NCI-H2227 treated with DMSO at 0.1 percent for 48 hours (cell line): ENCODE measurements at regions not wholly inside any gene's neighbourhood (a gene's known extent, or its start where the extent isn't known, plus 50 kb on each side); places are given as distances from the start of the nearest gene placed in this dataset.

Source experiments
- DNase-seq: peaks from one replicate; lab custom pipeline; 2025; lab: John Stamatoyannopoulos, UW

- DNase-seq: no peak
Observed at GRCh38 chr2:223389624-223390023, 212.5 kb downstream of the SCG2 start.

- DNase-seq: no peak
Observed at GRCh38 chr2:223396993-223397392, 205.2 kb downstream of the SCG2 start.

- no peak for DNase-seq
Observed at GRCh38 chr2:223399357-223399957, 202.7 kb downstream of the SCG2 start.

DNA sequence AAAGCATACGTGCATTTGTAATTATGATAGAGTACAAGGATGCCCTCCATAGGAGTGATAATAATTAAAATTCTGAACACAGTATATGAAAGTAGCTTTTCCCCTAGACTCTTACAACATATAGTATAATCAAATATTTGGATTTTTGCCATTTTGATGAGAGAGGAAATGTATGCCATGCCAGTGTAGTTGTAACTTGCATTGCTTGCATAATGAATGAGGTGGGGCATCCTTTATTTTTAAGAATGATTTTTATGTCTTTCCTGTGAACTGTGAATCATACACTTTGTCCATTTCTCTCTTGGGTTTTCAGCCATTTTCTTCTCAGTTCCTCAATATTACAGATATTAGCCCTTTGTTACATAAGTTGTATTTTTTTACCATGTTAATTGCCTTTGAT lies 197.5 kb downstream of the SCG2 start:
- DNase-seq: no peak

- no peak for DNase-seq
Observed at GRCh38 chr2:223414646-223415045, 187.5 kb downstream of the SCG2 start.

DNA sequence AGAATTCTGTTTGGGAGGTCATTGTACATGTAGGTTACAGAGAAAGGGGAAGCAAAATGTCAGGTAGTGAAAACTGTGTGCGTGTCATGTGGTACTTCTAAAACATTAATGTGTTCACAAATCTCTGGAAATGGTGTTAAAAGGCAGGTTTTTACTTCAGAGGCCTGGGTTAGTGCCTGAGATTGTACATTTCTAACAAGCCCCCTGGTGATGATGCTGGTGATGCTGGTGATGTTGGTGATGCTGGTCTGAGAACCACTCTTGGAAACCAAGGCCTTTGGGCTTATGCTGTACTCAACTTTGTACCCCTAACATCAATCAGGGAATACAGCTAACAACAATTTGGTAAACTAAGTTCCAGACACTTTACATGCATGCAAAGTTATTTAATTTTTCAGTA lies 187.1 kb downstream of the SCG2 start:
- no peak for DNase-seq

- DNase-seq: no peak
Observed at GRCh38 chr2:223416815-223417610, 185.1 kb downstream of the SCG2 start.

GRCh38 chr2:223418131-223418530 lies 184.0 kb downstream of the SCG2 start:
- DNase-seq: no peak

DNA sequence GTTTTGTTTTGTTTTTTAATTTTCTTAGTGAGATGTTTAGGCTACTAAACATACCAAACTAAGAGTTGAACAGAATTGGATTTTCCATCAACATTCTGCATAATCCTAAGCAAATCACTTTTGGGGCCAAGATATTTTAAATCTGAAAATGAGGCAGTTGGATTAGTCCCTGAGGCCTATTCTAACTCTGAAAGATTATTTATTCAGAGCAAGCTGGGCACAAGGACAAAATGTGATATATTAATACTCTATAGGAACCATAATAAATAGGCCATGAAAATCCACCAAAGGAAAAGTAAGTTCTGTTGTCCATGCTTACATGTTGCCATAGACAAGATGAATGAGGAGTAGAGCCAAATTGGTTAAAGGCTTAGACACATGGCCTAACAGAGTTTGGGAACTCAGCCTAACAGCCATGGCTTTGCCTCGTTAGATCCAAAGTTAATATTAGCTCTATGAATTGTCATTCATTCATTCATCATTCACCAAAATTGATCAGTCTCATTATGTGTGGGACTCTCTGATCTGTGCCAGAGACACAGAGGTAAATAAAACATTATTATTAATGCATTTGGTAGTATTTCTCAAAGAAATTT lies 183.5 kb downstream of the SCG2 start:
- DNase-seq: no peak

DNA sequence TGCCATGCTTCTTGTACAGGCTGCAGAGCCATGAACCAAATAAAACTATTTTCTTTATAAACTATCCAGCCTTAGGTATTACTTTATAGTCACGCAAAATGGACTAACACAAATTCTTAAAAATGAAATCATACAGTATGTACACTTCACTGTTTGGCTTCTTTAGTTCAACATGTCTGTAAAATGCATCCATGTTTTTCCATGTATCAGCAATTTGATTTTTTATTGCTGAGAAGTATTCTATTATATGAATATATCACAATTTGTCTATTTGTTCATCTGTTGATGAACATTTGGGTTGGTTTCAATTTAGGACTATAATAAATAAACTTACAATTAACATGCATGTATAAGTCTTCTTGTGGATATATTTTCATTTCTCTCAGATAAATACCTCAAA lies 182.1 kb downstream of the SCG2 start:
- no peak for DNase-seq

- DNase-seq: no peak
Observed at GRCh38 chr2:223431479-223431878, 170.7 kb downstream of the SCG2 start.

DNA sequence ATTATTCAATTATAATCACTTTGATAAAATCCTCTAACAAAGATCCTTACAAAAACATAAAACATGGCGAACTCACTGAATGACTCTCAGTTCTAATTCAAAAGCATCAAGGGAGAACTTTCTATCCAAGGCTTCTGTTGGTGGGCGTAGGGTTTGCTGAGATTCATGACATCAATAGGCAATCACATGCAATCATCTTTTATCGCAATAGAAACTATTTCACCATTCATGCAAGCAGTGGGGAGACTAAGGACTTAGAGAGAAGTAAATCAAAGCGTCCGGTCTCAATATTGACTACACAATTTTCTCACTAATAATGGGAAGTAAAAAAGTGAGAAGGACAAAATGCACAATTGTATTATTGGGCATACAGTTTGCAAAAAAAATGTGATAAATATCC lies 168.7 kb downstream of the SCG2 start:
- no peak for DNase-seq

- DNase-seq: no peak
Observed at GRCh38 chr2:223437788-223438187, 164.4 kb downstream of the SCG2 start.

GRCh38 chr2:223439184-223439583 lies 163.0 kb downstream of the SCG2 start:
- DNase-seq: no peak

DNA sequence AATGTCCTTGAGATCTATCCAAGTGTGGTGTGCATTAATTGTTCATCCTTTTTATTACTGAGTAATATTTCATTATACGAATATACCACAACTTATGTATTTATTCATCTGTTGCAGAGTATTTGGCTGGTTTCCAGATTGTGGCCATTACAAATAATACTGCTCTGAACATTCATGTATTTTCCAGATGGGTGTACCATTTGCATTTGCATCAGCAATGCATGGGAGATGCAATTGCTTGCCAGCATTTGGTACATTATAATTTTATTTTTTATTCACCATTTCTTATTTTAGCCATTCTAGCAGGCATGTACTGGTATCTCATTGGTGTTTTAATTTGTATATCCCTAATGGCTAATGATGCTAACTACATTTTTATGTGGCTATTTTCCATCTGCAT lies 162.4 kb downstream of the SCG2 start:
- no peak for DNase-seq

GRCh38 chr2:223442847-223443246 lies 159.3 kb downstream of the SCG2 start:
- no peak for DNase-seq

DNA sequence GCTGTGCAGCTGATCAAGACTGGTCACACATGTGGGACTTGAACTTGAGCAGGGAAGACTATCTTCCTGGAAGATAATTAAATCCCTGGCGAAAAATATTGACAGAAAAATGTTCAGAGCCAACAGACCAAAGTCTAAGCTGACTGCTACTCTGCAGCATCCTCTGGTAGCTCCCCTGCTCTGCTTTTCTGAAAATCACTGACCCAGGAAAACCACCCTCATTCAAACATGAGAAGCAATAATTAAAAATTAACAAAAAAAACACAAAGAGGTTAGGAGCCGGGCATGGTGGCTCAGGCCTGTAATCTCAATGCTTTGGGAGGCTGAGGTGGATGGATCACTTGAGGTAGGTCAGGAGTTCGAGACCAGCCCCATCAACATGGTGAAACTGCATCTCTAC lies 151.9 kb downstream of the SCG2 start:
- DNase-seq: no peak

GRCh38 chr2:223457301-223457700 lies 144.9 kb downstream of the SCG2 start:
- no peak for DNase-seq

DNA sequence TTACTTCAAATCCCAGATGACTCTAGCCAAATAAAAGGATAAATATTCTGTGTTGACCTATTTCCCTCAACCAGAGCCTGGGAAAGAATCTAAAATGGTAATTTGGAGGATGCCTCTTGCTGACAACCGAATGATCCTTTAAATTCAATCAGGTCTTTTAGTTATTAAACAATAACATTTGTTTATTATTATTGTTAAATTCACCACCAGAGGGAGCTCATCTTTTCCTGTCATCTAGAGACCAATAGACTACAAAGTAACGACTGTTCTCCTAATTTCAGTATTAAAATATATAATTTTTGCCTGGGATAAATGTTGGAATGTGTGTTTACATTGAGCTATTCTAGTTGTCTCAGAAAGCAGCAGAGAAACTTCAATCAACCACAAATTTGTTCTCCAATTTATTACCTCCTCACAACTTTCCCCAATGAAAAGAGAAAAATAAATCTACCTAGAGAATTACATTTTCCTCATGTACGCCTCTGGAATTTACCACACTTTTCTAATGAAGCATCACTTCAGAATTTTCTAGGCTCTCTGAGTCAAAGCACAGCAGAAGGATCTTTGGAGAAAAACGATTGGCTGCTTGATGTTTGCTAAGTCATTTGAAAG lies 142.7 kb downstream of the SCG2 start:
- DNase-seq: peak; percentile 42

GRCh38 chr2:223460209-223460608 lies 142.0 kb downstream of the SCG2 start:
- peak; percentile 31 for DNase-seq

DNA sequence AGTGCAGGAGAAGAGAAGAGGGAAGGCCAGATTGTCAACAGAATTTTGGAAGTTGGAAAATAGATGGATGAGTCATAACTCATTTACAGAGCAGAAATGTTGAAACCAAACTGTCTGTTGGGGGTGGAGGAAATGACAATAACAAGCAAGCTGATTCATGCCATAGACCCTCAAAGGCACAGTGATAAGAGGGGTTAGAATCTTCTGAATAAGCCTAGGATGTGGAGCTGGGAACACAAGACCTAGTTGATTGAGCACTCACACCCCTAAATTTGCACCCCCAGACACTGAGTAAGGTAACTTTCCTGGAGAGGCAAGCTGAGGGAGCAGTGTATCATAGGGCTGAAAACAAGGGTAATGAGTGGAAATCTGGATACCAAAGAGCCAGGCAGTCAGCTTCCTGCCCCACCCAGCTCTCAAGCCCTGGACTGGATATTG lies 141.4 kb downstream of the SCG2 start:
- peak; percentile 45 for DNase-seq

- no peak for DNase-seq
Observed at GRCh38 chr2:223464071-223464470, 138.1 kb downstream of the SCG2 start.

DNA sequence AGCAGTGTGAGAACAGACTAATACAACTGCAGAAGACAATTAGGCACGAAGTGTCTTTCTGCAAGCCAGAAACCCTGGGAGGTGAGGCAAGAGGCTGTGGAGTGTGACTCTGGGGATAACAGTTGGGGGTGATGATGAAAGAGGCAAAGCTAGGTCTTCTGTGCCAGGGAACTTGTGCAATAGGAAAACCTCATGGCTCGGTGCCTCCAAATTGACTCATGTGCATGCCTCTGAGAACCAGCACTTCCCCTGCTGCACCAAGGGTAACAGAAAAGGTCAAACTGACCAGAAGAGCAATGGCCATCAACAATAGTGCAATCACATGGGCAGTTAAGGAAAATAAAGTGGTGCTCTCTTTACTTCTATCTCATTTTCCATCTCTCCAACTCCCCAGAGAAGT lies 136.4 kb downstream of the SCG2 start:
- DNase-seq: no peak
